KMS-11 (cell line): ENCODE measurements at regions not wholly inside any gene's neighbourhood (a gene's known extent, or its start where the extent isn't known, plus 50 kb on each side); places are given as distances from the start of the nearest gene placed in this dataset.

Experiments used
- H2AFZ ChIP-seq: fragments of 200-600 bp; sonication (generic); 2 replicates; pipeline ENCODE4 v1.6.1; 2016; ENCODE audit warnings: antibody characterized with exemption, mixed run types, low read depth
- H3K27ac ChIP-seq: fragments of 200-600 bp; sonication (generic); 2 replicates; pipeline ENCODE4 v1.6.1; 2016; ENCODE audit warnings: mild to moderate bottlenecking, mixed run types
- H3K27me3 ChIP-seq: fragments of 200-600 bp; sonication (generic); 2 replicates; pipeline ENCODE4 v1.6.1; 2017; ENCODE audit warnings: mild to moderate bottlenecking, low read depth, mixed run types, moderate library complexity; ENCODE audit not compliant: insufficient read depth
- H3K36me3 ChIP-seq: fragments of 200-600 bp; sonication (generic); 2 replicates; pipeline ENCODE4 v1.6.1; 2017; ENCODE audit warnings: mild to moderate bottlenecking, mixed run types; ENCODE audit not compliant: insufficient read depth
- H3K4me1 ChIP-seq: fragments of 200-600 bp; sonication (generic); 2 replicates; pipeline ENCODE4 v1.6.1; 2016; ENCODE audit warnings: mild to moderate bottlenecking, low read depth, mixed run types; ENCODE audit not compliant: poor library complexity, severe bottlenecking
- H3K4me2 ChIP-seq: fragments of 200-600 bp; sonication (generic); 2 replicates; pipeline ENCODE4 v1.7.0; 2016; ENCODE audit warnings: mild to moderate bottlenecking, mixed run types
- H3K4me3 ChIP-seq: fragments of 200-600 bp; sonication (generic); IDR thresholded peaks from 2 replicates; pipeline ENCODE4 v1.6.1; 2017; ENCODE audit warnings: low read depth, low read length, mixed read lengths; ENCODE audit not compliant: insufficient read depth
- H3K79me2 ChIP-seq: fragments of 200-600 bp; sonication (generic); 2 replicates; pipeline ENCODE4 v1.6.1; 2016; ENCODE audit warnings: low read depth, mixed run types; ENCODE audit not compliant: insufficient read depth
- H3K9ac ChIP-seq: fragments of 200-600 bp; sonication (generic); 2 replicates; pipeline ENCODE4 v1.6.1; 2016; ENCODE audit warnings: mild to moderate bottlenecking, mixed run types
- H4K20me1 ChIP-seq: fragments of 200-600 bp; sonication (generic); 2 replicates; pipeline ENCODE4 v1.6.1; 2016; ENCODE audit warnings: mild to moderate bottlenecking, mixed run types; ENCODE audit not compliant: insufficient read depth
- TF ChIP-seq, protein P1 (sequence below): fragments of 200-600 bp; sonication (generic); conservative IDR thresholded peaks from 2 replicates; pipeline ENCODE4 v1.6.1; 2017; ENCODE audit warnings: low read depth, mild to moderate bottlenecking, antibody characterized with exemption, low read length, moderate library complexity, mixed read lengths

DNA sequence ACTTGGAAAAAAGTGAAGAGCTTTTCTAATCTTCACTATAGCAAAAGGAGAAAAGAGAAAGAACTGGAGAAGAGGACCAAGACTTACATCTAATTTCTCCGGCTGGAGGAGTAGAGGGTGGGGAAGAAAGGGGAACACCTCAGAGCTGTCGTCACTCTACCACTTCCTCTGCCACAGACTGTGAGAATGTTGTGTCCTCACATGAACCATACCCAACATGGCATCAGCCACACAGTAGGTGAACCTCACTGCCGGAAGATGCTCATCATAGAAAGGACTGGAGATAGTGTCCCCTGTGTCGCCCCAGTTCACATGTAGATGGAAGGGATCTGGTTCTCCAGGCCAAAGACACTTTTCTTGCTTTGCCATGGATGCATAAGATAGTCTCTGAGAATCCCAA, 604.4 kb upstream of the NOX3 start:
- Histone ChIP-seq H3K27me3 (no peaks in the 10 kb centered on the region), H3K4me1 (no peaks in the 10 kb centered on the region), H3K4me2 (no peak overlapping the region), H3K4me3 (no peak overlapping the region), H3K36me3 (no peaks in the 10 kb centered on the region), H4K20me1 (no peaks in the 10 kb centered on the region), H3K27ac (no peak overlapping the region), H3K79me2 (no peaks in the 10 kb centered on the region), H3K9ac (no peak overlapping the region), H2AFZ (no peak overlapping the region)
- TF ChIP-seq, protein P1, sequence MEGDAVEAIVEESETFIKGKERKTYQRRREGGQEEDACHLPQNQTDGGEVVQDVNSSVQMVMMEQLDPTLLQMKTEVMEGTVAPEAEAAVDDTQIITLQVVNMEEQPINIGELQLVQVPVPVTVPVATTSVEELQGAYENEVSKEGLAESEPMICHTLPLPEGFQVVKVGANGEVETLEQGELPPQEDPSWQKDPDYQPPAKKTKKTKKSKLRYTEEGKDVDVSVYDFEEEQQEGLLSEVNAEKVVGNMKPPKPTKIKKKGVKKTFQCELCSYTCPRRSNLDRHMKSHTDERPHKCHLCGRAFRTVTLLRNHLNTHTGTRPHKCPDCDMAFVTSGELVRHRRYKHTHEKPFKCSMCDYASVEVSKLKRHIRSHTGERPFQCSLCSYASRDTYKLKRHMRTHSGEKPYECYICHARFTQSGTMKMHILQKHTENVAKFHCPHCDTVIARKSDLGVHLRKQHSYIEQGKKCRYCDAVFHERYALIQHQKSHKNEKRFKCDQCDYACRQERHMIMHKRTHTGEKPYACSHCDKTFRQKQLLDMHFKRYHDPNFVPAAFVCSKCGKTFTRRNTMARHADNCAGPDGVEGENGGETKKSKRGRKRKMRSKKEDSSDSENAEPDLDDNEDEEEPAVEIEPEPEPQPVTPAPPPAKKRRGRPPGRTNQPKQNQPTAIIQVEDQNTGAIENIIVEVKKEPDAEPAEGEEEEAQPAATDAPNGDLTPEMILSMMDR: no peak

DNA sequence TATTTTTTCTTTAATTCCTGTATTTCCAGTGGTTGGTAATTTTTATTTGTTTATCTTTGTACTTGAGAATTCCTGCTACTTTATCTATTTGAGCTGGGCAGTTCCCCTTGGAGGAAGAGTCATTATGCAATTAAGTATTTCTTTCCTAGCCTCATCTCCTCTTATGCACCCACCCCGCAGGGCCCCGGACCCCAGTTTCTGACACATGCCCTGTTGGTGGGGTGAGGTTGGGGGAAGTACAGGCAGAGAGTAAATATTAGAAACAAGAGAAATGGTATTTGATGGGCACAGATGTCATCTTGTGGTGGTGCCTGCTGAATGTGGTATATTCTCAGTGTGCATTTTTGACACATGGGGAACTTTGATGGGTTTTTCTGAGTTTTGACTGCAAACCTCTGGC, 602.7 kb upstream of the NOX3 start:
- no peaks in the 10 kb centered on the region for H4K20me1 ChIP-seq
- H3K79me2 ChIP-seq: no peaks in the 10 kb centered on the region
- H3K36me3 ChIP-seq: no peaks in the 10 kb centered on the region
- H3K4me2 ChIP-seq: no peak overlapping the region
- no peak overlapping the region for H2AFZ ChIP-seq
- no peak overlapping the region for H3K27ac ChIP-seq
- no peak overlapping the region for H3K4me3 ChIP-seq
- H3K27me3 ChIP-seq: no peaks in the 10 kb centered on the region
- no peaks in the 10 kb centered on the region for H3K4me1 ChIP-seq
- no peak overlapping the region for H3K9ac ChIP-seq
- TF ChIP-seq, protein P1: no peak

DNA sequence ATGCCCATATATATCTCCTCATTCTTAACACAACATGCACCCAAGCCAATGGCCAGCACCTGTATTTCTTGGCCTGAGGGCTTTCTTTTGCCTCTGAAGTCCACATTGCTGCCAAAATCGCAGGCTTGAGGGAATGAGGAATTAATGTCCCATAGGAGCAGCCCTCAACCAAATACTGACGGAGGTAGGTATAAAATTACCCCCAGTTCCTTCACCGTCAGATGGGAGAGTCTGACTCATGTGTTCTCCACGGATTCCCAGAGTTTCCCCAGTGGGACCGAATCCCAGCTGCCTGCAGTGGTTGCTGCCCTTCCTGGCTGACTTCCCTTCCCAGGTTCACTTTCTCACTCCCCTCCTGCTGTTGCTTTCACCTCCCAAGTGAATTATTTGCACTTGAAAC, 602.2 kb upstream of the NOX3 start:
- Histone ChIP-seq H3K4me2 (no peak overlapping the region), H3K27ac (no peak overlapping the region), H2AFZ (no peak overlapping the region), H4K20me1 (no peaks in the 10 kb centered on the region), H3K79me2 (no peaks in the 10 kb centered on the region), H3K4me1 (no peaks in the 10 kb centered on the region), H3K9ac (no peak overlapping the region), H3K4me3 (no peak overlapping the region), H3K36me3 (no peaks in the 10 kb centered on the region), H3K27me3 (no peaks in the 10 kb centered on the region)
- TF ChIP-seq, protein P1: no peak

DNA sequence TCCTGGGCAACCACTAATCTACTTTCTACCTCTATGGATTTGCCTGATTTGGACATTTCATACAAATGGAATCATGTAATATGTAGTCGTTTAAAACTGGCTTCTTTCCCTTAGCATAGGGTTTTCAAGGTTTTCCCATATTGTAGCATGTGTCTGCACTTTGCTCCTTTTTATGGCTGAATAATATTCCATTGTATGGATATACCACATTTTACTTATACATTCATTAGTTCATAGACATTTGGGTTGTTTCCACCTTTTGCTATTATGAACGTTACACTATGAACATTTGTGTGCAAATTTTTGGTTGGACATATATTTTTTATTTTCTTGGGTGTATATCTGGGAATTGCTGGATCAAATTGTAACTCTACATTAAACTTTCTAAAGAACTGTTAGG, 600.4 kb upstream of the NOX3 start:
- no peak overlapping the region for H3K4me2 ChIP-seq
- H3K9ac ChIP-seq: no peak overlapping the region
- no peak overlapping the region for H2AFZ ChIP-seq
- H3K36me3 ChIP-seq: no peaks in the 10 kb centered on the region
- H3K27ac ChIP-seq: no peak overlapping the region
- no peaks in the 10 kb centered on the region for H4K20me1 ChIP-seq
- TF ChIP-seq, protein P1: no peak
- no peak overlapping the region for H3K4me3 ChIP-seq
- no peaks in the 10 kb centered on the region for H3K27me3 ChIP-seq
- no peaks in the 10 kb centered on the region for H3K79me2 ChIP-seq
- H3K4me1 ChIP-seq: no peaks in the 10 kb centered on the region

DNA sequence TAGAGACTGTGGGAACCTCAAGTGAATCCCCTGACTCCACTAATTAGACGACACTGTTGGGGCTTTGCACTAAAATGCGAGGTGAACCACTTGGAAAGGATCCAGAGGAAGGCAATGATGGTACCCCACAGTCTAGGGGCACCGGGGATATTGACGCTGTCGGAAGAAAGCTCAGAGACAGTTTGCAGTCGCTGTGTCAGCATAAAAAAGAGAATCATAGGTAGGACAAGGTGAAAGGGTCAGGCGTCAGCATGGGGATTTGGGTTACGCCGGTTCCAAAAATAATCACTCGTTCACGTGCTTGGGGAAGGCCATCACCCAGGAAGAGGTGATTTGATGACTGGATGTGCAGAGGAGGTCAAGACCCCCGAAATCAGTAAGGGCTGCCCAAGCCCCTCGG, 598.0 kb upstream of the NOX3 start:
- H2AFZ ChIP-seq: no peak overlapping the region
- TF ChIP-seq, protein P1: no peak
- no peaks in the 10 kb centered on the region for H3K79me2 ChIP-seq
- no peak overlapping the region for H3K4me2 ChIP-seq
- no peaks in the 10 kb centered on the region for H3K36me3 ChIP-seq
- H3K27me3 ChIP-seq: no peaks in the 10 kb centered on the region
- H4K20me1 ChIP-seq: no peaks in the 10 kb centered on the region
- no peak overlapping the region for H3K27ac ChIP-seq
- no peak overlapping the region for H3K4me3 ChIP-seq
- H3K9ac ChIP-seq: no peak overlapping the region
- H3K4me1 ChIP-seq: no peaks in the 10 kb centered on the region
